Prostate gland (tissue), 2 donors: ENCODE measurements at regions not wholly inside any gene's neighbourhood (a gene's known extent, or its start where the extent isn't known, plus 50 kb on each side); places are given as distances from the start of the nearest gene placed in this dataset.

ENCODE experiments used
- POLR2A ChIP-seq: fragments of 450-650 bp; IDR thresholded peaks from one replicate; pipeline ENCODE4 v1.6.1; 2016; ENCODE audit warnings: antibody characterized with exemption, mild to moderate bottlenecking
- POLR2AphosphoS5 ChIP-seq: sonication (generic); formaldehyde crosslinking; IDR thresholded peaks from one replicate; pipeline ENCODE4 v1.6.1; 2017; ENCODE audit warnings: antibody characterized with exemption
- TF ChIP-seq, protein P1 (sequence below), 4 experiments: fragments of 200-600 bp in 2 of 4; fragments of 450-650 bp in 2 of 4; sonication (generic) in 2 of 4; IDR thresholded peaks; 1 replicate in 3 of 4; 2 replicates in 1 of 4; pipeline ENCODE4 v1.5.1; 2016 to 2019; ENCODE audit warnings: antibody characterized with exemption in 4 of 4, mild to moderate bottlenecking in 2 of 4, moderate library complexity in 2 of 4

DNA sequence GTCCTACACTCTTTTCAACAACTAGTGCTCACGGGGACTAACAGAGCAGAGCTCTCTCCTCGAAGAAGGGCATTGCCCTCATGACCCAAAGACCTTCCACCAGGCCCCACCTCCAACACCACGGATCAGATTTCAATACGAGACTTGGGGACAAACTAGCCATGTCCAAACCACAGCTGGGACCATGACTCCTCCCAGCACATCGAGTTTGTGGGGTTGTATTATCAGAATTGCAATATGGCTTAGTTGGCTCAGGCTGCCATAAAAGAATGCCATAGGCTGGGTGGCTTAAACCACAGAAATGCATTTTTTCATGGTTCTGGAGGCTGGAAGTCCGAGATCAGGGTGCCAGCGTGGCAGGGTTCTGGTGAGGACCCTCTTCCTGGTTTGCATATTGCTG, 189.7 kb upstream of the PMEPA1 start:
- TF ChIP-seq, protein P1, sequence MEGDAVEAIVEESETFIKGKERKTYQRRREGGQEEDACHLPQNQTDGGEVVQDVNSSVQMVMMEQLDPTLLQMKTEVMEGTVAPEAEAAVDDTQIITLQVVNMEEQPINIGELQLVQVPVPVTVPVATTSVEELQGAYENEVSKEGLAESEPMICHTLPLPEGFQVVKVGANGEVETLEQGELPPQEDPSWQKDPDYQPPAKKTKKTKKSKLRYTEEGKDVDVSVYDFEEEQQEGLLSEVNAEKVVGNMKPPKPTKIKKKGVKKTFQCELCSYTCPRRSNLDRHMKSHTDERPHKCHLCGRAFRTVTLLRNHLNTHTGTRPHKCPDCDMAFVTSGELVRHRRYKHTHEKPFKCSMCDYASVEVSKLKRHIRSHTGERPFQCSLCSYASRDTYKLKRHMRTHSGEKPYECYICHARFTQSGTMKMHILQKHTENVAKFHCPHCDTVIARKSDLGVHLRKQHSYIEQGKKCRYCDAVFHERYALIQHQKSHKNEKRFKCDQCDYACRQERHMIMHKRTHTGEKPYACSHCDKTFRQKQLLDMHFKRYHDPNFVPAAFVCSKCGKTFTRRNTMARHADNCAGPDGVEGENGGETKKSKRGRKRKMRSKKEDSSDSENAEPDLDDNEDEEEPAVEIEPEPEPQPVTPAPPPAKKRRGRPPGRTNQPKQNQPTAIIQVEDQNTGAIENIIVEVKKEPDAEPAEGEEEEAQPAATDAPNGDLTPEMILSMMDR (IDR thresholded peaks at IDR 0.05) = no peak
- TF ChIP-seq POLR2A = no peak
- TF ChIP-seq POLR2AphosphoS5 = no peak
